Mononuclear cell (primary cell): ENCODE measurements at regions not wholly inside any gene's neighbourhood (a gene's known extent, or its start where the extent isn't known, plus 50 kb on each side); places are given as distances from the start of the nearest gene placed in this dataset.
"Not testable (repeated sequence)": the region's sequence is repeated elsewhere in the genome, so short reads cannot be mapped to it uniquely, and the experiment has no call there.

Source experiments
- H3K27me3 ChIP-seq: 2 replicates; pipeline ENCODE4 v1.6.0; 2011; ENCODE audit warnings: low read length, control low read depth; ENCODE audit not compliant: insufficient read depth
- H3K4me1 ChIP-seq: 2 replicates; pipeline ENCODE4 v1.5.1; 2011; ENCODE audit warnings: mild to moderate bottlenecking, low read length, control low read depth; ENCODE audit not compliant: insufficient read depth
- H3K4me3 ChIP-seq: 2 replicates; pipeline ENCODE4 v1.5.1; 2011; ENCODE audit warnings: mild to moderate bottlenecking, low read length, moderate library complexity
- H3K9me3 ChIP-seq: 2 replicates; pipeline ENCODE4 v1.5.1; 2011; ENCODE audit warnings: low read depth, mild to moderate bottlenecking, control low read depth, low read length

- not testable (repeated sequence) for H3K4me1 ChIP-seq, H3K9me3 ChIP-seq, H3K27me3 ChIP-seq, H3K4me3 ChIP-seq
Measured at GRCh38 chr4:156109087-156109486, 155.4 kb upstream of the CTSO start.

GRCh38 chr4:156103311-156103710 is 149.6 kb upstream of the CTSO start:
- Histone ChIP-seq H3K9me3 (no peaks in the 10 kb centered on the region), H3K4me1 (no peaks in the 10 kb centered on the region), H3K4me3 (no peak overlapping the region), H3K27me3 (no peaks in the 10 kb centered on the region)

DNA sequence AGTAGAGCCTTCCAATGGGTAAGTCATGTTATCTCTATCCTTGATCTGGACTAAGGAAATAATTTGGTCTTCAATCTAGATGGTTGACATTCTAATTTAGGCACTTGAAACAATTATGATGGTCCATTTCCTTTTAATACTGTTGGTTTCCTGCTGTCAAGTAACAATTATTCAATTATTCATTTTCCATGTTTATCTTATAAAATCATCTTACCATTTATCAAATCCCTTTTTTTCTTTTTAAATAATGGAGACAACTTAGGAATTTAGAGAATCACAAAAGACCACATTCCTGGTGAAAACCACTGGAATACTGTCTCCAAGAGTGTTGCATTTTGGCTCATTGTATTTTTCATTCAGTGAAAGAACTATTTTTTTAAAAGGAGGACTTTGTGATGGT is 148.7 kb upstream of the CTSO start:
- H3K27me3 ChIP-seq = no peaks in the 10 kb centered on the region
- no peak overlapping the region for H3K4me3 ChIP-seq
- no peaks in the 10 kb centered on the region for H3K9me3 ChIP-seq
- no peaks in the 10 kb centered on the region for H3K4me1 ChIP-seq

DNA sequence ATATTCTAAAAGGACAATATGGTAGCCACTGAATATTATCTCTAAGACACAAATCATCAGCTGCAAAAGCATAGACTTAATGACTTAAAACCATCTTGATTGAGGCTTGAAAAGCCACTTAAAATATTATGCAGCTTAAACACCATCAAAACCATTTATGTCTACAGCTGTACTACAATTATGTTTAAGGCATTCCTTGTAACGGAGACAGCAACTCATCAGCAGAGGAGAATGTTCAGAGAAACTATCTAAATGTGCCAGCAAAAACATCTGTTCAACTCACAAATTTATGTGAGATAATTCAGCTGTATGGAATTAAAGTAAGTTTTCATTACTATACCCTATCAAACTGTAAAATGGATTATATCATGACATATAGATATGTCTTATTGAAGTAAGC is 147.9 kb upstream of the CTSO start:
- Histone ChIP-seq H3K27me3 (no peaks in the 10 kb centered on the region), H3K4me1 (no peaks in the 10 kb centered on the region), H3K4me3 (no peak overlapping the region), H3K9me3 (no peaks in the 10 kb centered on the region)

GRCh38 chr4:156100651-156101050 is 147.0 kb upstream of the CTSO start:
- no peaks in the 10 kb centered on the region for H3K9me3 ChIP-seq
- H3K4me1 ChIP-seq = no peaks in the 10 kb centered on the region
- no peak overlapping the region for H3K4me3 ChIP-seq
- H3K27me3 ChIP-seq = no peaks in the 10 kb centered on the region

GRCh38 chr4:156098805-156099204 is 145.1 kb upstream of the CTSO start:
- no peaks in the 10 kb centered on the region for H3K4me1 ChIP-seq
- H3K9me3 ChIP-seq = no peaks in the 10 kb centered on the region
- H3K4me3 ChIP-seq = no peak overlapping the region
- no peaks in the 10 kb centered on the region for H3K27me3 ChIP-seq

DNA sequence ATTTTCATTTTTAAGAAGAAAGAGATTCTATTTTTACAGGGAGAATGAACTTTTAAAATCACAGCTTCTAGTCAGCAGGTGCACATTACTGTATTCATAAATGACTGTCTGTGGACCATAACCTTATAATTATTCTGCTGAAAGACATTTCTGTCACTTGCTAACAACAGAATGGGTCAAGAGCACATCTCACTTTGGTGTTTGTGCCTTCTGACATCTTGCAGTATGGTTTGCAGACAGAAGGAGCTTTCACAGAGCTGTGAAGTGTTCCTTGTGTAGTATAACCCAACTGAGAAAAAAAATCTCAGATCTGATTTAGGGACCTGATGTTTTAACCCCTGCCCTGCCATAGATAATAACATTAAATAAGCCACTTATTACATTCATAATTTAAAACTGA is 131.4 kb upstream of the CTSO start:
- H3K4me1 ChIP-seq = no peaks in the 10 kb centered on the region

DNA sequence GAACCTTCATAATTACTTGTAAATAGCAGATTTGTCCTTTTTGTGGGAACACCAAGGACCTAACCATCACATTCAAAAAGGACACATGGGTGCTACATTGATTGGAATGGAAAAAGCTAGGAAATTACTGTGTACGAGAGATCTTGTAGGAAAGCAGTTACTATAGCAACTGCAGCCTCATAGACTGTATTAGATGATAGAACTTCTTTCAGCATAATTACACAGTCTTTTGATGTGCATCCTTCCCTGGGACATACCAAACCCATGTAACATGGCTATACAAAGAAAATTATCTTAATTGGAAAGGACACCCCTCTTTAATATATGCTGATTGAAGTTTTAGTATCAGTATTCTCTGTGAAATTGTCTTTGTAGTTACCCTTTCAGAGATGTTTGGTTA is 130.7 kb upstream of the CTSO start:
- Histone ChIP-seq H3K4me1 (no peaks in the 10 kb centered on the region), H3K27me3 (no peaks in the 10 kb centered on the region), H3K9me3 (no peaks in the 10 kb centered on the region), H3K4me3 (no peak overlapping the region)

More for the DNA sequence above, 131.4 kb upstream of the CTSO start:
- Histone ChIP-seq H3K27me3 (no peaks in the 10 kb centered on the region), H3K4me3 (no peak overlapping the region), H3K9me3 (no peaks in the 10 kb centered on the region)

DNA sequence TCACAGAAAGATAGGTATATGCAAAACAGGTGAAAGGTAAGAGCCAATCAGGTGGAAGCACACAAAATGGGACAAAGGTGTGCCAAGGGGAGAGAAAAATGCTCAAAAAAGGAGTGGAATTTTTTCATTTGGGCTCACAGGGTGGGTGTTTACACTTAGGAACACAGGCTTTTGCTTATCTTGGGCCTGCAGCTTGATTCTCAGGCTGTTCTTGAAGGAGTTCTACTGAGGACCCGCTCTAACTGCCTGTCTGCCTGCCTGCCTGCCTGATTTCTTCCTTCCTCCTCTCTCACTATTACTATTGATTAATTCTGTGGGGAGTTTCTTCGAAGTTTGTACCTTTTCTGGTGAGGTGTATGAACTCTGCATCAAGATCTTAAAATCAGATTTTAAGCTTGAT is 120.3 kb upstream of the CTSO start:
- Histone ChIP-seq H3K9me3 (no peaks in the 10 kb centered on the region), H3K4me1 (no peaks in the 10 kb centered on the region), H3K27me3 (no peaks in the 10 kb centered on the region), H3K4me3 (no peak overlapping the region)

- no peaks in the 10 kb centered on the region for H3K27me3 ChIP-seq
- H3K9me3 ChIP-seq = no peaks in the 10 kb centered on the region
- no peak overlapping the region for H3K4me3 ChIP-seq
- H3K4me1 ChIP-seq = no peaks in the 10 kb centered on the region
Measured at GRCh38 chr4:156060661-156061060, 107.0 kb upstream of the CTSO start.

DNA sequence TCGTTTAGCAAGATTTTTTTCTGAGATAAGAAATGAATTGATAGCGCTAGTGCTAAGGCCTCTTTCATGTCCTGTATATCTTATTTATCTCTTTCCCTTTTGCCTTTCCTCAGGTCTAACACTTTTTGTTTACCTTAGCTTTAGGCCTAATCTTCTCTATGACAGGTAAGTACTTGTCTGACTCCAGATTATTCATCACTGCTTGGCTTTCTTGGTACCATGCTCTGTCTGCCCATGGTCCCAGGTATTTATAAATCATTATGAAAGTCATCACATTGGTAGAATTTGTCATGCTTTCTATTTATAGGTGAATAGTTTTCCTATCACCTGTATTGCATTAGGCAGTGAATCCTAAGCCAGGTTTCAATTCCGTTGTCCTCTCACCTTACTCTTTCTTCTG is 99.5 kb upstream of the CTSO start:
- Histone ChIP-seq H3K9me3 (no peaks in the 10 kb centered on the region), H3K4me3 (no peak overlapping the region), H3K4me1 (no peaks in the 10 kb centered on the region), H3K27me3 (no peaks in the 10 kb centered on the region)

DNA sequence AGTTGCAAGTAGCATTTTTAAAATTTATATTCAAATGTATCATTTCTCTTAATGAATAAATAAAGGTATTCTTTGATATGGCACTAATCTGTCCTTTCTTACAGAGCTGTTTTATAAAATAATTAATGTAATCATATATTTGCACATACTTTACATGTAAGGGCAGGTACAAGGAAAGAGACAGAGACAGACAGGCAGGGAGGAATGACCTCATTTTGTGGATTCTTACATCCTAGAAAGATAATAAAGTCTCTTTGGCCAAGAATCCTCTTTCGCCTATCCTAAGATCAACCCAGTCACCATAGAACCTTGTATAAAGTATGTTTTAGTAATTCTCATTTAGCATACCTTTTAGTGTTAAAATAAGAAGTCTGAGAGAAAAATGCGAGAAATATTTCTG is 98.5 kb upstream of the CTSO start:
- no peaks in the 10 kb centered on the region for H3K4me1 ChIP-seq
- H3K9me3 ChIP-seq = no peaks in the 10 kb centered on the region
- H3K27me3 ChIP-seq = no peaks in the 10 kb centered on the region
- no peak overlapping the region for H3K4me3 ChIP-seq

- Histone ChIP-seq H3K4me1 (no peaks in the 10 kb centered on the region), H3K4me3 (no peak overlapping the region), H3K27me3 (no peaks in the 10 kb centered on the region), H3K9me3 (no peaks in the 10 kb centered on the region)
Measured at GRCh38 chr4:156038772-156039171, 85.1 kb upstream of the CTSO start.

DNA sequence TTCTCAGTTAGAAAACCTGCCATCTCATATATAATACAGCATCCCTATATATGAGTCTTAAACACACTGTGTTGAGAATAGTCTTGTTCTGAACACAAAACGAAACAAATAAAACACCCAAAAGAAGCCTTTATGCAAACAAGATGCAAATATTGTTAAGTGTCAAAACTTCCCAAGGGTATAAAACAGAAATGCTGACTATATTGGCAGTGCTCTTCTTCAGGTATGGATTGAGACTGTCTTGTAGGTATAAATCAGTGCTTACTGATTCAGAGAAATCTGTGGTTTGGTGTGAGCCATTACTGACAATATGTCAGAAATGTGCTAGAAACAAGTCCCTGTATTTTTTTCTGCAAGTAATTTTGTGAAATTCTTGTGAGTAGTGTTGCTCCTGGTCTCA is 82.8 kb upstream of the CTSO start:
- Histone ChIP-seq H3K27me3 (no peaks in the 10 kb centered on the region), H3K4me3 (no peak overlapping the region), H3K4me1 (no peaks in the 10 kb centered on the region), H3K9me3 (no peaks in the 10 kb centered on the region)

DNA sequence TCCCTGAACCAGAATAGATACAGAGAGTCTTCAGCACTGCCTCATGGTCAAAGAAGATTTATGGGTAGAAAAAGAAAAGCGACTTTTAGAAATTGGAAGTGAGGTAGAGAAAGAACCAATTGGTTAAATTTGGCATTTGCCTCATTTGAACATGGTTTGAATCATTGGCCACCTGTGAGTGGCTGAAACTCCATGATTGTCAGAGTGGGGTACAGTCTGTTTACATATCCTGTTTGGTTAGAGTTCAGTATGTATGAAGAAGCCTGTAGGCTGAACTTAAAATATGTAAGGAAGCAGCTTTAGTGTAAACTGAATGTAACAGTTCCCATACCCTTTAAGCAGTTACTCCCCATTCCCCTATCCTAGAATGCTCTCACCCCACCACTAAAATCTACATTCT is 76.0 kb upstream of the CTSO start:
- H3K9me3 ChIP-seq = no peaks in the 10 kb centered on the region
- H3K27me3 ChIP-seq = no peaks in the 10 kb centered on the region
- no peaks in the 10 kb centered on the region for H3K4me1 ChIP-seq
- H3K4me3 ChIP-seq = no peak overlapping the region

DNA sequence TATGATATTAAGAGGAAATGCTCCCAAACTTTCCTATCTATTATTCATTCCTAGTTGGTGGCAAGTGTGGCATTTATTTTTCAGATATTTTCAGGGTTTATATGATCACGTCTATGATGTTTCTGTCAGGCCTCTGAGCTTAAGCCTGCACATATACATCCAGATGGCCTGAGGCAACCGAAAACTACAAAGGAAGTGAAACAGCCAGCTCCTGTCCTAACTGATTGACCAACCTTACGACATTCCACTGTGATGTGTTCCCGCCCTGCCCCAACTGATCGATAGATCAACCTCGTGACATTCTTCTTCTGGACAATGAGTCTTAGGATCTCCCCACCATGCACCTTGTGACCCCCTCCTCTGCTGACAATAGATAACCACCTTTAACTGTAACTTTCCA is 67.6 kb upstream of the CTSO start:
- H3K27me3 ChIP-seq = no peaks in the 10 kb centered on the region
- no peaks in the 10 kb centered on the region for H3K9me3 ChIP-seq
- H3K4me3 ChIP-seq = no peak overlapping the region

GRCh38 chr4:156019246-156019645 is 65.6 kb upstream of the CTSO start:
- no peaks in the 10 kb centered on the region for H3K27me3 ChIP-seq
- no peaks in the 10 kb centered on the region for H3K4me1 ChIP-seq
- H3K4me3 ChIP-seq = no peak overlapping the region
- no peaks in the 10 kb centered on the region for H3K9me3 ChIP-seq

More for the DNA sequence above, 67.6 kb upstream of the CTSO start:
- H3K4me1 ChIP-seq = no peaks in the 10 kb centered on the region
